Endodermal cell (in vitro differentiated cells): ENCODE measurements at regions not wholly inside any gene's neighbourhood (a gene's known extent, or its start where the extent isn't known, plus 50 kb on each side); places are given as distances from the start of the nearest gene placed in this dataset.

Source experiments
- DNase-seq: peaks from one replicate; pipeline ENCODE4 v3.0.0-alpha.2; 2017
- H3K27ac ChIP-seq: 2 replicates; pipeline ENCODE4 v1.5.1; 2013; ENCODE audit warnings: mild to moderate bottlenecking, low read depth, low read length, moderate library complexity
- H3K27me3 ChIP-seq: 2 replicates; pipeline ENCODE4 v1.6.1; 2013; ENCODE audit warnings: mild to moderate bottlenecking, low read length, moderate library complexity; ENCODE audit not compliant: insufficient read depth, control insufficient read depth, poor library complexity, severe bottlenecking
- H3K36me3 ChIP-seq: 2 replicates; pipeline ENCODE4 v1.7.0; 2013; ENCODE audit warnings: mild to moderate bottlenecking, low read length, moderate library complexity; ENCODE audit not compliant: control insufficient read depth, insufficient read depth
- H3K4me1 ChIP-seq: one replicate; pipeline ENCODE4 v1.7.0; 2013; ENCODE audit warnings: low read length; ENCODE audit not compliant: control insufficient read depth, insufficient read depth
- H3K4me3 ChIP-seq: 2 replicates; pipeline ENCODE4 v1.5.1; 2013; ENCODE audit warnings: mild to moderate bottlenecking, low read length, moderate library complexity
- H3K9ac ChIP-seq: 2 replicates; pipeline ENCODE4 v1.6.1; 2013; ENCODE audit warnings: mild to moderate bottlenecking, low read length, moderate library complexity; ENCODE audit not compliant: poor library complexity, severe bottlenecking; ENCODE audit errors: extremely low read depth
- H3K9me3 ChIP-seq: 2 replicates; pipeline ENCODE4 v1.6.1; 2013; ENCODE audit warnings: mild to moderate bottlenecking, low read length, moderate library complexity; ENCODE audit not compliant: control insufficient read depth
- H3K27ac Mint-ChIP-seq: 2 replicates; pipeline ENCODE4 v1.8.0; 2020; ENCODE audit warnings: mixed read lengths
- H3K27me3 Mint-ChIP-seq: 2 replicates; pipeline ENCODE4 v1.8.0; 2021; ENCODE audit warnings: mild to moderate bottlenecking, mixed read lengths; ENCODE audit not compliant: insufficient read depth
- H3K36me3 Mint-ChIP-seq: 2 replicates; pipeline ENCODE4 v1.8.0; 2020; ENCODE audit warnings: low read depth, mixed read lengths
- H3K4me1 Mint-ChIP-seq: 2 replicates; pipeline ENCODE4 v1.8.0; 2020; ENCODE audit warnings: mixed read lengths
- H3K4me3 Mint-ChIP-seq: 2 replicates; pipeline ENCODE4 v1.8.0; 2020; ENCODE audit warnings: mild to moderate bottlenecking, moderate library complexity, mixed read lengths
- H3K9me3 Mint-ChIP-seq: 2 replicates; pipeline ENCODE4 v1.8.0; 2020; ENCODE audit warnings: mild to moderate bottlenecking, mixed read lengths
- CTCF ChIP-seq: fragments of 200-600 bp; sonication (generic); conservative IDR thresholded peaks from 2 replicates; pipeline ENCODE4 v1.5.0; 2021; ENCODE audit warnings: antibody characterized with exemption, mild to moderate bottlenecking
- WGBS, 2 experiments: methylation state at CpG; one replicate each; pipeline versions ENCODE4 v1.1.5 to v1.1.7; 2013; ENCODE audit warnings: missing lambda C conversion rate in 2 of 2, mixed read lengths in 1 of 2; ENCODE audit not compliant: insufficient coverage in 1 of 2, insufficient read length in 1 of 2; 5-methylcytosine and 5-hydroxymethylcytosine counted together

GRCh38 chr10:9081961-9082360 lies 1027.5 kb downstream of the GATA3 start:
- Histone ChIP-seq H3K9ac (no peak overlapping the region), H3K4me3 (no peak overlapping the region), H3K4me1 (no peaks in the 10 kb centered on the region), H3K27me3 (peaks cover 99% of the 10 kb centered on the region), H3K9me3 (peaks cover 23% of the 10 kb centered on the region), H3K27ac (no peak overlapping the region), H3K36me3 (no peaks in the 10 kb centered on the region)
- H3K27ac Mint-ChIP-seq, result no peak overlapping the region
- peaks cover 3% of the 10 kb centered on the region for H3K4me1 Mint-ChIP-seq
- H3K27me3 Mint-ChIP-seq, result peaks cover 34% of the 10 kb centered on the region
- no peak for TF ChIP-seq CTCF
- H3K36me3 Mint-ChIP-seq, result no peaks in the 10 kb centered on the region
- DNase-seq, result no peak
- WGBS, 2 experiments, result 72 to 86% methylated on average over 2 of the region's 2 CpGs
- H3K4me3 Mint-ChIP-seq, result no peak overlapping the region
- peaks cover 13% of the 10 kb centered on the region for H3K9me3 Mint-ChIP-seq

GRCh38 chr10:9091530-9092093 lies 1037.1 kb downstream of the GATA3 start:
- H3K27ac Mint-ChIP-seq, result no peak overlapping the region
- 93% methylated on average over 3 of the region's 3 CpGs; no CpG with 5 or more reads in 1 of the 2 experiments for WGBS, 2 experiments
- H3K4me1 Mint-ChIP-seq, result no peaks in the 10 kb centered on the region
- Histone ChIP-seq H3K27ac (no peak overlapping the region), H3K27me3 (peaks cover 95% of the 10 kb centered on the region), H3K9ac (no peak overlapping the region), H3K9me3 (peaks cover 5% of the 10 kb centered on the region), H3K36me3 (no peaks in the 10 kb centered on the region), H3K4me3 (no peak overlapping the region), H3K4me1 (no peaks in the 10 kb centered on the region)
- peaks cover 9% of the 10 kb centered on the region for H3K9me3 Mint-ChIP-seq
- DNase-seq, result no peak
- no peak overlapping the region for H3K4me3 Mint-ChIP-seq
- no peak for TF ChIP-seq CTCF
- no peaks in the 10 kb centered on the region for H3K36me3 Mint-ChIP-seq
- H3K27me3 Mint-ChIP-seq, result peaks cover 58% of the 10 kb centered on the region

- Histone ChIP-seq H3K4me1 (no peaks in the 10 kb centered on the region), H3K9ac (no peak overlapping the region), H3K9me3 (peaks cover 6% of the 10 kb centered on the region), H3K27me3 (peaks cover 81% of the 10 kb centered on the region), H3K27ac (no peak overlapping the region), H3K4me3 (no peak overlapping the region), H3K36me3 (no peaks in the 10 kb centered on the region)
- no peak for DNase-seq
- Mint-ChIP-seq H3K4me3 (no peak overlapping the region), H3K36me3 (no peaks in the 10 kb centered on the region), H3K4me1 (peaks cover 16% of the 10 kb centered on the region), H3K27ac (no peak overlapping the region), H3K27me3 (peaks cover 90% of the 10 kb centered on the region), H3K9me3 (peaks cover 9% of the 10 kb centered on the region)
- WGBS, 2 experiments, result 90 to 97% methylated on average over 4 of the region's 4 CpGs
- no peak for TF ChIP-seq CTCF
These were observed 1041.8 kb downstream of the GATA3 start for GRCh38 chr10:9096288-9096687.
